ENCODE measurements at regions not wholly inside any gene's neighbourhood (a gene's known extent, or its start where the extent isn't known, plus 50 kb on each side); places are given as distances from the start of the nearest gene placed in this dataset.

GRCh38 chr4:108328383-108328732 is 159.6 kb upstream of the LEF1 start:
- no peak for TF ChIP-seq POLR2A (IDR thresholded peaks at IDR 0.05)
- TF ChIP-seq, protein P1, sequence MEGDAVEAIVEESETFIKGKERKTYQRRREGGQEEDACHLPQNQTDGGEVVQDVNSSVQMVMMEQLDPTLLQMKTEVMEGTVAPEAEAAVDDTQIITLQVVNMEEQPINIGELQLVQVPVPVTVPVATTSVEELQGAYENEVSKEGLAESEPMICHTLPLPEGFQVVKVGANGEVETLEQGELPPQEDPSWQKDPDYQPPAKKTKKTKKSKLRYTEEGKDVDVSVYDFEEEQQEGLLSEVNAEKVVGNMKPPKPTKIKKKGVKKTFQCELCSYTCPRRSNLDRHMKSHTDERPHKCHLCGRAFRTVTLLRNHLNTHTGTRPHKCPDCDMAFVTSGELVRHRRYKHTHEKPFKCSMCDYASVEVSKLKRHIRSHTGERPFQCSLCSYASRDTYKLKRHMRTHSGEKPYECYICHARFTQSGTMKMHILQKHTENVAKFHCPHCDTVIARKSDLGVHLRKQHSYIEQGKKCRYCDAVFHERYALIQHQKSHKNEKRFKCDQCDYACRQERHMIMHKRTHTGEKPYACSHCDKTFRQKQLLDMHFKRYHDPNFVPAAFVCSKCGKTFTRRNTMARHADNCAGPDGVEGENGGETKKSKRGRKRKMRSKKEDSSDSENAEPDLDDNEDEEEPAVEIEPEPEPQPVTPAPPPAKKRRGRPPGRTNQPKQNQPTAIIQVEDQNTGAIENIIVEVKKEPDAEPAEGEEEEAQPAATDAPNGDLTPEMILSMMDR (IDR thresholded peaks at IDR 0.05): no peak
- H3K4me1 ChIP-seq: no peaks in the 10 kb centered on the region
- no peak overlapping the region for H3K27ac ChIP-seq
- no peaks in the 10 kb centered on the region for H3K27me3 ChIP-seq
- H3K9me3 ChIP-seq: no peaks in the 10 kb centered on the region
- no peak for DNase-seq
- H3K4me3 ChIP-seq: no peak overlapping the region
- H3K36me3 ChIP-seq: no peaks in the 10 kb centered on the region

DNA sequence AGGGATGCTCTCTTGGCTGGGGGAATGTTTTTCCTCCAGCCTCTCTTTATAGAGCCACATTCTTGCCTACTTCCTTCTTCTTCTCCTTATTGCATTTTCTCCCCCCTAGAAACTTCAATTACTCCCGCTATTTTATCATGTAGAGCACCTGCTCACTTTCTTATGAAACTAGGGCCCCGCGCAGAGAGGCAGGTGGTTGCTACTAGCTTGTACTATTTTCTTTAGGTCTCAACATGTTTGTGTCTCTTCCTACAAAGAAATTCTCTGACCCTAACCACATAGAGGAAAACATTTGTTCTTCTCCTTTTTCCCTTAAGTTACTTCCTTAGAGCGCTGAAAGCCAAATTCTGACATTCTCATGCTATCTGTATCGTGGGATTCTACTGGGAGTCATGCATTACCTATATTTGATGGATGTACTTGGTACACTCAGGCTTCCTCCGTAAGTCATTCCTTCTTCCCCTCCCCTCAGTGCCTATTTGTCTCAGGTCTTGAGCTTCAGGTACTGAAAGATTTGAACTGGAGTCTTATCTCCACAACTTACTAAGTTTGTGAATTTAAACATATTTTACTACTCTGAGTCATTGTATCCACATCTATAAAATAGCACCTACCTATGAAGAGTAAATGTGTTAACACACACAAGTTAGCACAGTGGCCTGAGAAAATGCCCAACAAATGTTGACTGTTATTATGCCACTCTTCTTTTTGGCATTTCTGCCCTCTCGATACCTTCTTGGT is 159.1 kb upstream of the LEF1 start:
- Histone ChIP-seq H3K9me3 (no peaks in the 10 kb centered on the region), H3K4me3 (no peak overlapping the region), H3K36me3 (no peaks in the 10 kb centered on the region), H3K27ac (no peak overlapping the region), H3K4me1 (no peaks in the 10 kb centered on the region), H3K27me3 (no peaks in the 10 kb centered on the region)
- DNase-seq: no peak
- TF ChIP-seq, protein P1 (IDR thresholded peaks at IDR 0.05): no peak
- no peak for TF ChIP-seq POLR2A (IDR thresholded peaks at IDR 0.05)

DNA sequence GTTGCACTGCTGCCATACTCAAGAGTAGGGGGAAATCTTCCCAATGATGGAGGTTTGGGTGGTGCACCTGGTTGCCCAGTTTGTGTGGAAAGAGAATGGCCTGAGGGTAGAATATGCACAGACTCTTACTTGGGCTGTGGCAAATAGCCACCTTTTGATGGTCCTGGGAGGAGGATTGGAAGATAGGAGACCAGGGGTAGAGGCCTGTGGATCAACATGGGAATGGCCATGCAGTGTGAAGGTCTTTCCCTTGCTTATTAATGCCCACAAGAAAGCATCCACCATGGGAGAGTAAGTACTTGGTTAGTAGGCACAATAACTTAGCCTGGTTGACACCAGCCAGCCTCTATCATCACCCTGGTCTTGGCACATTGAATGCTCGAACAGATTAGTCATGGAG is 156.8 kb upstream of the LEF1 start:
- no peak overlapping the region for H3K4me3 ChIP-seq
- no peak overlapping the region for H3K27ac ChIP-seq
- H3K9me3 ChIP-seq: no peaks in the 10 kb centered on the region
- H3K27me3 ChIP-seq: no peaks in the 10 kb centered on the region
- H3K36me3 ChIP-seq: no peaks in the 10 kb centered on the region
- TF ChIP-seq POLR2A (IDR thresholded peaks at IDR 0.05): no peak
- TF ChIP-seq, protein P1 (IDR thresholded peaks at IDR 0.05): no peak
- H3K4me1 ChIP-seq: no peaks in the 10 kb centered on the region
- no peak for DNase-seq

GRCh38 chr4:108324450-108324849 is 155.7 kb upstream of the LEF1 start:
- H3K27ac ChIP-seq: no peak overlapping the region
- H3K9me3 ChIP-seq: no peaks in the 10 kb centered on the region
- TF ChIP-seq, protein P1 (IDR thresholded peaks at IDR 0.05): no peak
- no peak for TF ChIP-seq POLR2A (IDR thresholded peaks at IDR 0.05)
- H3K4me3 ChIP-seq: no peak overlapping the region
- no peak for DNase-seq
- no peaks in the 10 kb centered on the region for H3K36me3 ChIP-seq
- H3K4me1 ChIP-seq: no peaks in the 10 kb centered on the region
- no peaks in the 10 kb centered on the region for H3K27me3 ChIP-seq

DNA sequence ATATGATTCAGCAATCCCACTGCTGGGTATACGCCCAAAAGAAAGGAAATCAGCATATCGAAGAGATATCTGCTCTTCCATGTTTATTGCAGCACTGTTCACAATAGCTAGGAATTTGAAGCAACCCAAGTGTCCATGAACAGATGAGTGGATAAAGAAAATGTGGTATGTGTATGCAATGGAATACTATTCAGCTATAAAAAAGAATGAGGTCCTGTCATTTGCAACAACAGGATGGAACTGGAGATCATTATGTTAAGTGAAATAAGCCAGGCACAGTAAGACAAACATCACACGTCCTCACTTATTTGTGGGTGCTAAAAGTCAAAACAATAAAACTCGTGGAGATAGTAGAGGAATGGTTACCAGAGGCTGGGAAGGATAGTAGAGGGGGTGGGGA is 153.8 kb upstream of the LEF1 start:
- H3K27ac ChIP-seq: no peak overlapping the region
- TF ChIP-seq, protein P1 (IDR thresholded peaks at IDR 0.05): no peak
- TF ChIP-seq POLR2A (IDR thresholded peaks at IDR 0.05): no peak
- no peaks in the 10 kb centered on the region for H3K36me3 ChIP-seq
- no peaks in the 10 kb centered on the region for H3K4me1 ChIP-seq
- H3K4me3 ChIP-seq: no peak overlapping the region
- H3K9me3 ChIP-seq: no peaks in the 10 kb centered on the region
- H3K27me3 ChIP-seq: no peaks in the 10 kb centered on the region
- no peak for DNase-seq

- H3K27me3 ChIP-seq: no peaks in the 10 kb centered on the region
- H3K9me3 ChIP-seq: no peaks in the 10 kb centered on the region
- no peak overlapping the region for H3K4me3 ChIP-seq
- H3K4me1 ChIP-seq: no peaks in the 10 kb centered on the region
- H3K27ac ChIP-seq: no peak overlapping the region
- H3K36me3 ChIP-seq: no peaks in the 10 kb centered on the region
- no peak for DNase-seq
- TF ChIP-seq, protein P1 (IDR thresholded peaks at IDR 0.05): no peak
- TF ChIP-seq POLR2A (IDR thresholded peaks at IDR 0.05): no peak
Measured at GRCh38 chr4:108320061-108320460, 151.3 kb upstream of the LEF1 start.
